ENCODE measurements at regions not wholly inside any gene's neighbourhood (a gene's known extent, or its start where the extent isn't known, plus 50 kb on each side); places are given as distances from the start of the nearest gene placed in this dataset.

- Histone ChIP-seq H3K9me2 (replicated peaks; ENCODE audit: low read length) (no peaks in the 10 kb centered on the region), H3K4me3 (ENCODE audit: low read length) (no peak overlapping the region), H3K9ac (ENCODE audit: low read length) (no peak overlapping the region), H3K36me3 (ENCODE audit: low read depth, low read length) (no peaks in the 10 kb centered on the region), H3K9me3 (ENCODE audit: low read length) (no peaks in the 10 kb centered on the region), H4K20me1 (ENCODE audit: low read length) (no peaks in the 10 kb centered on the region), H2AFZ (ENCODE audit: low read length) (no peak overlapping the region), H3K4me2 (ENCODE audit: low read length) (no peak overlapping the region), H3F3A (ENCODE audit: low read length, unreplicated experiment) (no peaks in the 10 kb centered on the region), H3K79me2 (ENCODE audit: low read length) (no peaks in the 10 kb centered on the region), H3K27me3 (ENCODE audit: low read length) (no peaks in the 10 kb centered on the region), H3K4me1 (ENCODE audit: insufficient read depth, low read length) (no peaks in the 10 kb centered on the region), H3K27ac (ENCODE audit: low read length) (no peak overlapping the region)
- ChIA-PET CTCF (no interaction called here), POLR2A (ENCODE audit: unreplicated experiment) (no interaction called here)
- no TSS peak for BruUV-seq (replicated peaks)
- no peak for DNase-seq
- TF ChIP-seq EZH2 (IDR thresholded peaks at IDR 0.05; ENCODE audit: low read length, unreplicated experiment) (no peak), EZH2phosphoT487 (IDR thresholded peaks at IDR 0.05; ENCODE audit: borderline replicate concordance, low read length) (no peak)
- TF ChIP-seq, protein P1, sequence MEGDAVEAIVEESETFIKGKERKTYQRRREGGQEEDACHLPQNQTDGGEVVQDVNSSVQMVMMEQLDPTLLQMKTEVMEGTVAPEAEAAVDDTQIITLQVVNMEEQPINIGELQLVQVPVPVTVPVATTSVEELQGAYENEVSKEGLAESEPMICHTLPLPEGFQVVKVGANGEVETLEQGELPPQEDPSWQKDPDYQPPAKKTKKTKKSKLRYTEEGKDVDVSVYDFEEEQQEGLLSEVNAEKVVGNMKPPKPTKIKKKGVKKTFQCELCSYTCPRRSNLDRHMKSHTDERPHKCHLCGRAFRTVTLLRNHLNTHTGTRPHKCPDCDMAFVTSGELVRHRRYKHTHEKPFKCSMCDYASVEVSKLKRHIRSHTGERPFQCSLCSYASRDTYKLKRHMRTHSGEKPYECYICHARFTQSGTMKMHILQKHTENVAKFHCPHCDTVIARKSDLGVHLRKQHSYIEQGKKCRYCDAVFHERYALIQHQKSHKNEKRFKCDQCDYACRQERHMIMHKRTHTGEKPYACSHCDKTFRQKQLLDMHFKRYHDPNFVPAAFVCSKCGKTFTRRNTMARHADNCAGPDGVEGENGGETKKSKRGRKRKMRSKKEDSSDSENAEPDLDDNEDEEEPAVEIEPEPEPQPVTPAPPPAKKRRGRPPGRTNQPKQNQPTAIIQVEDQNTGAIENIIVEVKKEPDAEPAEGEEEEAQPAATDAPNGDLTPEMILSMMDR (conservative IDR thresholded peaks at IDR 0.05; ENCODE audit: low read depth, low read length), result no peak
- ATAC-seq, result no peak
- intact Hi-C loops (cut with micrococcal nuclease), result no loop called here
Observed at GRCh38 chr2:234847639-234848038, 104.2 kb upstream of the SH3BP4 start.

DNA sequence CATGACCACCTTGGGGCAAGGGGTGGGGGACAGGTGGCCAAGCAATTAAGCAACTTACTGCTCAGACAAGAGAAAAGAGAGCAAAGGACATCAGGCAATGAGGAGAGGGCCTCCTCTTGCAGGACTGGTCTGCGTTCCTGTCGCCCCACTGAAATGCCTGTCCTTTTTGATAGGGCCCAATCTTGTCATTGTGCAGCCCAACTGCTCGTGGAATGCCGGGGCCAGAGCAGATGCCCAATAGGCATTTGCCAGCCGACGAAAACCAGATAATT lies 104.5 kb upstream of the SH3BP4 start:
- H4K20me1 ChIP-seq (ENCODE audit: low read length), result no peaks in the 10 kb centered on the region
- H3K9me3 ChIP-seq (ENCODE audit: low read length), result no peaks in the 10 kb centered on the region
- BruUV-seq (replicated peaks), result no TSS peak
- TF ChIP-seq, protein P1 (conservative IDR thresholded peaks at IDR 0.05; ENCODE audit: low read depth, low read length), result no peak
- TF ChIP-seq EZH2 (IDR thresholded peaks at IDR 0.05; ENCODE audit: low read length, unreplicated experiment) (no peak), EZH2phosphoT487 (IDR thresholded peaks at IDR 0.05; ENCODE audit: borderline replicate concordance, low read length) (no peak)
- no peak for ATAC-seq
- H3K9ac ChIP-seq (ENCODE audit: low read length), result no peak overlapping the region
- no peak for DNase-seq
- H2AFZ ChIP-seq (ENCODE audit: low read length), result no peak overlapping the region
- CTCF ChIA-PET, result no interaction called here
- intact Hi-C loops (cut with micrococcal nuclease), result no loop called here
- POLR2A ChIA-PET (ENCODE audit: unreplicated experiment), result no interaction called here
- H3K27ac ChIP-seq (ENCODE audit: low read length), result no peak overlapping the region
- no peak overlapping the region for H3K4me2 ChIP-seq (ENCODE audit: low read length)
- no peaks in the 10 kb centered on the region for H3F3A ChIP-seq (ENCODE audit: low read length, unreplicated experiment)
- no peaks in the 10 kb centered on the region for H3K36me3 ChIP-seq (ENCODE audit: low read depth, low read length)
- H3K4me1 ChIP-seq (ENCODE audit: insufficient read depth, low read length), result no peaks in the 10 kb centered on the region
- no peaks in the 10 kb centered on the region for H3K79me2 ChIP-seq (ENCODE audit: low read length)
- no peaks in the 10 kb centered on the region for H3K27me3 ChIP-seq (ENCODE audit: low read length)
- H3K9me2 ChIP-seq (replicated peaks; ENCODE audit: low read length), result no peaks in the 10 kb centered on the region
- no peak overlapping the region for H3K4me3 ChIP-seq (ENCODE audit: low read length)

GRCh38 chr2:234846599-234847363 lies 105.0 kb upstream of the SH3BP4 start:
- Histone ChIP-seq H3K9ac (ENCODE audit: low read length) (no peak overlapping the region), H3F3A (ENCODE audit: low read length, unreplicated experiment) (no peaks in the 10 kb centered on the region), H3K4me1 (ENCODE audit: insufficient read depth, low read length) (no peaks in the 10 kb centered on the region), H3K4me2 (ENCODE audit: low read length) (no peak overlapping the region), H3K27me3 (ENCODE audit: low read length) (no peaks in the 10 kb centered on the region), H3K9me3 (ENCODE audit: low read length) (no peaks in the 10 kb centered on the region), H3K27ac (ENCODE audit: low read length) (no peak overlapping the region), H3K36me3 (ENCODE audit: low read depth, low read length) (no peaks in the 10 kb centered on the region), H4K20me1 (ENCODE audit: low read length) (no peaks in the 10 kb centered on the region), H3K9me2 (replicated peaks; ENCODE audit: low read length) (no peaks in the 10 kb centered on the region), H3K79me2 (ENCODE audit: low read length) (no peaks in the 10 kb centered on the region), H3K4me3 (ENCODE audit: low read length) (no peak overlapping the region), H2AFZ (ENCODE audit: low read length) (no peak overlapping the region)
- no peak for ATAC-seq
- intact Hi-C loops (cut with micrococcal nuclease), result no loop called here
- POLR2A ChIA-PET (ENCODE audit: unreplicated experiment), result no interaction called here
- no peak for TF ChIP-seq EZH2 (IDR thresholded peaks at IDR 0.05; ENCODE audit: low read length, unreplicated experiment)
- TF ChIP-seq, protein P1 (conservative IDR thresholded peaks at IDR 0.05; ENCODE audit: low read depth, low read length), result no peak
- TF ChIP-seq EZH2phosphoT487 (IDR thresholded peaks at IDR 0.05; ENCODE audit: borderline replicate concordance, low read length), result no peak
- no TSS peak for BruUV-seq (replicated peaks)
- DNase-seq, result no peak
- CTCF ChIA-PET, result no interaction called here
